ENCODE measurements at regions not wholly inside any gene's neighbourhood (a gene's known extent, or its start where the extent isn't known, plus 50 kb on each side); places are given as distances from the start of the nearest gene placed in this dataset.

GRCh38 chr19:30159636-30160035, 212.5 kb upstream of the ZNF536 start:
- no TSS peak for BruUV-seq (replicated peaks)
- no peak overlapping the region for H3K4me2 ChIP-seq (ENCODE audit: low read length)
- DNase-seq (ENCODE audit: low read depth, low spot score) = no peak
- TF ChIP-seq ZNF274 (IDR thresholded peaks at IDR 0.05; ENCODE audit: low read depth, low read length) (no peak), JUND (IDR thresholded peaks at IDR 0.05) (no peak), SP1 (IDR thresholded peaks at IDR 0.05; ENCODE audit: low read depth) (no peak), SIN3A (IDR thresholded peaks at IDR 0.05; ENCODE audit: low read depth) (no peak), CTCF (IDR thresholded peaks at IDR 0.05 in 2 of 3, conservative IDR thresholded peaks at IDR 0.05 in 1 of 3; ENCODE audit: borderline replicate concordance in 1 of 3, insufficient read depth in 1 of 3, low read depth in 2 of 3, low read length in 2 of 3) (no peak), EGR1 (IDR thresholded peaks at IDR 0.05; ENCODE audit: low read depth) (no peak), POLR2AphosphoS5 (IDR thresholded peaks at IDR 0.05; ENCODE audit: low read depth, low read length) (no peak), SRF (IDR thresholded peaks at IDR 0.05; ENCODE audit: low read depth) (no peak)
- TF ChIP-seq, protein P1, sequence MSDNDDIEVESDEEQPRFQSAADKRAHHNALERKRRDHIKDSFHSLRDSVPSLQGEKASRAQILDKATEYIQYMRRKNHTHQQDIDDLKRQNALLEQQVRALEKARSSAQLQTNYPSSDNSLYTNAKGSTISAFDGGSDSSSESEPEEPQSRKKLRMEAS (IDR thresholded peaks at IDR 0.05) = no peak
- TF ChIP-seq, protein P2, sequence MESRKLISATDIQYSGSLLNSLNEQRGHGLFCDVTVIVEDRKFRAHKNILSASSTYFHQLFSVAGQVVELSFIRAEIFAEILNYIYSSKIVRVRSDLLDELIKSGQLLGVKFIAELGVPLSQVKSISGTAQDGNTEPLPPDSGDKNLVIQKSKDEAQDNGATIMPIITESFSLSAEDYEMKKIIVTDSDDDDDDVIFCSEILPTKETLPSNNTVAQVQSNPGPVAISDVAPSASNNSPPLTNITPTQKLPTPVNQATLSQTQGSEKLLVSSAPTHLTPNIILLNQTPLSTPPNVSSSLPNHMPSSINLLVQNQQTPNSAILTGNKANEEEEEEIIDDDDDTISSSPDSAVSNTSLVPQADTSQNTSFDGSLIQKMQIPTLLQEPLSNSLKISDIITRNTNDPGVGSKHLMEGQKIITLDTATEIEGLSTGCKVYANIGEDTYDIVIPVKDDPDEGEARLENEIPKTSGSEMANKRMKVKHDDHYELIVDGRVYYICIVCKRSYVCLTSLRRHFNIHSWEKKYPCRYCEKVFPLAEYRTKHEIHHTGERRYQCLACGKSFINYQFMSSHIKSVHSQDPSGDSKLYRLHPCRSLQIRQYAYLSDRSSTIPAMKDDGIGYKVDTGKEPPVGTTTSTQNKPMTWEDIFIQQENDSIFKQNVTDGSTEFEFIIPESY (IDR thresholded peaks at IDR 0.05; ENCODE audit: extremely low read depth, insufficient replicate concordance, low read length) = no peak
- no peaks in the 10 kb centered on the region for H3K79me2 ChIP-seq (ENCODE audit: insufficient read depth, low read length)
- ChIA-PET CTCF (no interaction called here), RAD21 (ENCODE audit: low non-redundant PET in 1 of 2, low total read pairs in 2 of 2, uncharacterized antibody in 2 of 2, unreplicated experiment in 2 of 2) (no interaction called here), POLR2A (no interaction called here)
- H4K20me1 ChIP-seq (ENCODE audit: insufficient read depth) = no peaks in the 10 kb centered on the region
- H3K9ac ChIP-seq (ENCODE audit: low read length) = no peak overlapping the region
- intact Hi-C loops (cut with micrococcal nuclease) = no loop called here
- no peak overlapping the region for H2AFZ ChIP-seq (ENCODE audit: low read depth, low read length, poor library complexity, severe bottlenecking)
- H3K27ac ChIP-seq (ENCODE audit: low read depth, low read length) = no peak overlapping the region
- H3K9me3 ChIP-seq (ENCODE audit: control insufficient read depth in 1 of 2, insufficient read depth in 1 of 2, low read depth in 1 of 2, low read length in 2 of 2) = no peaks in the 10 kb centered on the region
- H3K27me3 ChIP-seq (ENCODE audit: insufficient read depth, low read length) = peaks cover 36% of the 10 kb centered on the region; the same call in 1 of the 2 replicates
- no peaks in the 10 kb centered on the region for H3K4me1 ChIP-seq (ENCODE audit: control insufficient read depth in 1 of 2, insufficient read depth in 2 of 2, low read length in 2 of 2)
- no peaks in the 10 kb centered on the region for H3K9me2 ChIP-seq (ENCODE audit: insufficient read depth)
- no peaks in the 10 kb centered on the region for H3K36me3 ChIP-seq (ENCODE audit: control insufficient read depth in 1 of 2, insufficient read depth in 2 of 2, low read length in 2 of 2)
- ATAC-seq = no peak
- no peak overlapping the region for H3K4me3 ChIP-seq (replicated peaks in 1 of 2; ENCODE audit: low read depth in 1 of 2, low read length in 2 of 2)
